ENCODE measurements at regions not wholly inside any gene's neighbourhood (a gene's known extent, or its start where the extent isn't known, plus 50 kb on each side); places are given as distances from the start of the nearest gene placed in this dataset.

- DNase-seq: no peak
- intact Hi-C loops (cut with DNase I): no loop called here
- no peak for TF ChIP-seq CTCF (IDR thresholded peaks at IDR 0.05)
Observed at GRCh38 chr11:82326853-82327252, 406.8 kb downstream of the FAM181B start.

GRCh38 chr11:82321206-82321605, 412.5 kb downstream of the FAM181B start:
- Histone ChIP-seq H3K4me1 (no peaks in the 10 kb centered on the region), H3K36me3 (no peaks in the 10 kb centered on the region), H3K9me3 (no peaks in the 10 kb centered on the region), H3K27me3 (ENCODE audit: low read depth) (no peaks in the 10 kb centered on the region), H3K27ac (no peak overlapping the region), H3K4me3 (no peak overlapping the region)
- ATAC-seq (no peak), DNase-seq (no peak)
- intact Hi-C loops (cut with DNase I): no loop called here
- no peak for TF ChIP-seq CTCF (IDR thresholded peaks at IDR 0.05)

More at GRCh38 chr11:82326853-82327252, 406.8 kb downstream of the FAM181B start:
- no peak overlapping the region for H3K4me3 ChIP-seq
- H3K36me3 ChIP-seq: no peaks in the 10 kb centered on the region
- no peak for ATAC-seq
- no peaks in the 10 kb centered on the region for H3K9me3 ChIP-seq
- no peak overlapping the region for H3K27ac ChIP-seq
- no peaks in the 10 kb centered on the region for H3K27me3 ChIP-seq (ENCODE audit: low read depth)
- no peaks in the 10 kb centered on the region for H3K4me1 ChIP-seq

- DNase-seq (no peak), ATAC-seq (peak; percentile 25 to 59)
- H3K9me3 ChIP-seq: no peaks in the 10 kb centered on the region
- intact Hi-C loops (cut with DNase I): no loop called here
- no peaks in the 10 kb centered on the region for H3K27me3 ChIP-seq (ENCODE audit: low read depth)
- peak; percentile 40 for TF ChIP-seq CTCF (IDR thresholded peaks at IDR 0.05)
- H3K27ac ChIP-seq: no peak overlapping the region
- H3K4me3 ChIP-seq: no peak overlapping the region
- no peaks in the 10 kb centered on the region for H3K36me3 ChIP-seq
- no peaks in the 10 kb centered on the region for H3K4me1 ChIP-seq
Observed at GRCh38 chr11:82315093-82315492, 418.6 kb downstream of the FAM181B start.

GRCh38 chr11:82308979-82309378, 424.7 kb downstream of the FAM181B start:
- no peaks in the 10 kb centered on the region for H3K36me3 ChIP-seq
- H3K27ac ChIP-seq: no peak overlapping the region
- TF ChIP-seq CTCF (IDR thresholded peaks at IDR 0.05): no peak
- ATAC-seq: no peak
- no peak for DNase-seq
- H3K4me1 ChIP-seq: no peaks in the 10 kb centered on the region
- no peaks in the 10 kb centered on the region for H3K9me3 ChIP-seq
- intact Hi-C loops (cut with DNase I): no loop called here
- H3K4me3 ChIP-seq: no peak overlapping the region
- H3K27me3 ChIP-seq (ENCODE audit: low read depth): no peaks in the 10 kb centered on the region

- TF ChIP-seq CTCF (IDR thresholded peaks at IDR 0.05): no peak
- Histone ChIP-seq H3K4me3 (no peak overlapping the region), H3K27ac (no peak overlapping the region), H3K4me1 (no peaks in the 10 kb centered on the region), H3K27me3 (ENCODE audit: low read depth) (no peaks in the 10 kb centered on the region), H3K9me3 (no peaks in the 10 kb centered on the region), H3K36me3 (no peaks in the 10 kb centered on the region)
- intact Hi-C loops (cut with DNase I): no loop called here
- ATAC-seq: no peak
- DNase-seq: no peak
Observed at GRCh38 chr11:82305123-82305522, 428.5 kb downstream of the FAM181B start.

- H3K4me1 ChIP-seq: no peaks in the 10 kb centered on the region
- no peak for TF ChIP-seq CTCF (IDR thresholded peaks at IDR 0.05)
- H3K9me3 ChIP-seq: no peaks in the 10 kb centered on the region
- H3K27me3 ChIP-seq (ENCODE audit: low read depth): no peaks in the 10 kb centered on the region
- intact Hi-C loops (cut with DNase I): no loop called here
- no peak overlapping the region for H3K27ac ChIP-seq
- H3K4me3 ChIP-seq: no peak overlapping the region
- no peaks in the 10 kb centered on the region for H3K36me3 ChIP-seq
- DNase-seq: no peak
- ATAC-seq: no peak
Observed at GRCh38 chr11:82303671-82304070, 430.0 kb downstream of the FAM181B start.

Measured in lower lobe of right lung (tissue), 2 donors.